ENCODE measurements at regions not wholly inside any gene's neighbourhood (a gene's known extent, or its start where the extent isn't known, plus 50 kb on each side); places are given as distances from the start of the nearest gene placed in this dataset.

DNA sequence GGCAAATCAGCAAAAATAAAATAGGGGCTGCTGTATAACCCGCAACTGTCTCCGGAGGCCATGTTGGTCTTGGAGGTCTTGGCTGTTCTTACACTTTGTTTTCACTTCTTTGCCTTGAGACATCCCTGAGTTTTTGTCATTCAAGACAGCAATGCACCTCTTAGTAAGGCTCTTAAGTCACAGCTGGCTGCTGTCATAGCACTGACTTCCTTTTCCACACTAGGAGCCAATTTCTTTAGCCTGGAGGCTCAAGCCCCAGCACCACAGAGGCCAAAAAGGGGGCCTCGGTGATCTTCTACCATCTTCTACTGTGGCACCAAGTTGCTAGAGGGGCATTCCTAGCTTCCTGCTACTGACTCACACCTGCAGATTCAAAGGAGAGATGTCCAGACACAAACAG lies 536.3 kb downstream of the CDH26 start:
- no peak overlapping the region for H3K4me3 ChIP-seq (ENCODE audit: control insufficient read depth, low read depth, low read length)
- TF ChIP-seq, protein P1, sequence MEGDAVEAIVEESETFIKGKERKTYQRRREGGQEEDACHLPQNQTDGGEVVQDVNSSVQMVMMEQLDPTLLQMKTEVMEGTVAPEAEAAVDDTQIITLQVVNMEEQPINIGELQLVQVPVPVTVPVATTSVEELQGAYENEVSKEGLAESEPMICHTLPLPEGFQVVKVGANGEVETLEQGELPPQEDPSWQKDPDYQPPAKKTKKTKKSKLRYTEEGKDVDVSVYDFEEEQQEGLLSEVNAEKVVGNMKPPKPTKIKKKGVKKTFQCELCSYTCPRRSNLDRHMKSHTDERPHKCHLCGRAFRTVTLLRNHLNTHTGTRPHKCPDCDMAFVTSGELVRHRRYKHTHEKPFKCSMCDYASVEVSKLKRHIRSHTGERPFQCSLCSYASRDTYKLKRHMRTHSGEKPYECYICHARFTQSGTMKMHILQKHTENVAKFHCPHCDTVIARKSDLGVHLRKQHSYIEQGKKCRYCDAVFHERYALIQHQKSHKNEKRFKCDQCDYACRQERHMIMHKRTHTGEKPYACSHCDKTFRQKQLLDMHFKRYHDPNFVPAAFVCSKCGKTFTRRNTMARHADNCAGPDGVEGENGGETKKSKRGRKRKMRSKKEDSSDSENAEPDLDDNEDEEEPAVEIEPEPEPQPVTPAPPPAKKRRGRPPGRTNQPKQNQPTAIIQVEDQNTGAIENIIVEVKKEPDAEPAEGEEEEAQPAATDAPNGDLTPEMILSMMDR (IDR thresholded peaks at IDR 0.05; ENCODE audit: control insufficient read depth, insufficient read depth, low read depth, low read length, missing control alignments): no peak
- no peak for DNase-seq (ENCODE audit: low read depth)

DNA sequence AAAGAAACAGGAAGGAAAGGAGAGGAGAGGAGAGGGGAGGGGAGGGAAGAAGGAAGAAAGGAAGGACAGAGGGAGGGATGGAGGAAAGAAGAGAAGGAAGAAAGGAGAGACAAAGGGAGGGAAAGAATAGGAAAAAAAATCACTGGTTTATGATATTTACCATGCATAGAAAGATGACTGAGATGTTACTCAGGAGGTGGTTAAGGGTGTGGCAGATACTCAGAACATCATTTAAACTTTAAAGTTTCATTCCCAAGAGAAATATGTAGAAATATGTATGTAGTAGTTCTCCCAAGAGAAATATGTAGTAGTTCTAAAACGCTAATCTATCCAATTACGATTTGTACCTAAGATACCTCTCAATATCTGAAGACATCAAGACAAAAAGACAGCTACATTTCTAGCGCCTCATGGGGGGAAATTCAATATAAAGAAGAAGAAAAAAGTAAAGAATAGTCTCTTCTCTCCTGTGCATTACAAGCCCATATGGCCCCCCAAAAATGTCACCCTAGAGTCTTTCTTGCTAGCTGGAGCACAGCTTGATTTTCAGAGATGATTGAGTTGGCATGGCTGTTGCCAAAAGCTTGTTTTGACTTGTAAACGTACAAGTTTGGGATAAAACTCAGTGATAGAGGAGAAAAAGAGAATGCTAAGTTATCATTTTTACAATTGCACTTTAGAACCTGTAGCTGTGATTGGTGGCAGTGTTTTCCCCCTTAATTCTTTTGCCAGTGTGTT lies 539.2 kb downstream of the CDH26 start:
- TF ChIP-seq, protein P1 (IDR thresholded peaks at IDR 0.05; ENCODE audit: control insufficient read depth, insufficient read depth, low read depth, low read length, missing control alignments): no peak
- H3K4me3 ChIP-seq (ENCODE audit: control insufficient read depth, low read depth, low read length): no peak overlapping the region
- DNase-seq (ENCODE audit: low read depth): no peak

DNA sequence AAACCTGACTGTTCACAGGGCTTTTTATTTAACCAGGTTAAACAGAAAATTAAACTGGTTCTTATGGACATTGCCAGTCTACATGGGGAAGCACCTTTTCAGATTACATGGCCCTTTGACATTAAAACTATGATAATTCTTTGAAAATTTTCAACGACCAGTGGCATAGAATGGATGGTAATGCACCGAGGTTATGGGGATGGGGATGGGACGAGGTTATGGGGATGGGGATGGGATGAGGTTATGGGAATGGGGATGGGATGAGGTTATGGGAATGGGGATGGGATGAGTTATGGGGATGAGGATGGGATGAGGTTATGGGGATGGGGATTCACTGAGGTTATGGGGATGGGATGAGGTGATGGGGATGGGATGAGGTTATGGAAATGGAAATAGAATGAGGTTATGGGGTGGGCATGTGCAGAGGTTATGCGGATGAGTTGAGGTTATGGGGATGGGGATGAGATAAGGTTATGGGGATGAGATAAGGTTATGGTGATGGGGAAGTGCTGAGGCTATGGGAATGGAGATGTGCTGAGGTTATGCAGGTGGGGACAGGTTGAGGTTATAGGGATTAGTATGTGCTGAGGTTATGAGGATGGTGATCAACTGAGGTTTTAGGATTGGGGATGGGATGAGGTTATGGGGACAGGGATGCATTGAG lies 541.9 kb downstream of the CDH26 start:
- H3K4me3 ChIP-seq (ENCODE audit: control insufficient read depth, low read depth, low read length): no peak overlapping the region
- TF ChIP-seq, protein P1 (IDR thresholded peaks at IDR 0.05; ENCODE audit: control insufficient read depth, insufficient read depth, low read depth, low read length, missing control alignments): no peak
- no peak for DNase-seq (ENCODE audit: low read depth)

DNA sequence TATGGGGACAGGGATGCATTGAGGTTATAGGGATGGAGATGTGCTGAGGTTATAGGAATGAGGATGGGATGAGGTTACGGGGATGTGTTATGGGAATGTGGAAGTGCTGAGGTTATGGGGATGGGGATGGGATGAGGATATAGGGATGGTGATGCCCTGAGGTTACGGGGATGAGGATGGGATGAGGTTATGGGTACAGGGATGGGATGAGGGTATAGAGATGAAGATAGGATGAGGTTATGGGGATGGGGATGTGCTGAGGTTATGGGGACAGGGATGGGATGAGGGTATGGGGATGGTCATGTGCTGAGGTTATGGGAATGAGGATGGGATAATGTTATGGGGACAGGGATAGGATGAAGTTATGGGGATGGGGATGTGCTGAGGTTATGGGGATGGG lies 542.8 kb downstream of the CDH26 start:
- no peak for DNase-seq (ENCODE audit: low read depth)
- H3K4me3 ChIP-seq (ENCODE audit: control insufficient read depth, low read depth, low read length): no peak overlapping the region
- TF ChIP-seq, protein P1 (IDR thresholded peaks at IDR 0.05; ENCODE audit: control insufficient read depth, insufficient read depth, low read depth, low read length, missing control alignments): no peak

DNA sequence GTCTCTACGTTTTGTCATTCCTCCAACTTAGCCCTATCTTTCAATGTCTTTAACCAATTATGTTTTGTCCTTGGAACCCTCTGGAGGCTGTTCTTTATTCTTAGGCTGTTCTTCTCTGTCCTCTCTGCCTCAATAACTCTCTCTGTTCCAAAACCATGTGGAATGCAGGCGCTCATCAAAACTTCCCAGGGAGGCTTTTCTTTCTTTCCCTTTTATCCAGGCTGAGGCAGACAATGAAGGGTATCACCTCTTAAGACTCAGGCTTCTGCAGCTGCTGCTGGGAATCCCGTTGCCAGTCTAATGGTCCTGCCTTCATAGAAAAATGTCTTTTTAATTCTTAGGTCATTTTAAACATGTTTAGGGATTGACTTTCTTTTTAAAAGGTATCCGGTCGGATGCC lies 544.7 kb downstream of the CDH26 start:
- no peak for DNase-seq (ENCODE audit: low read depth)
- H3K4me3 ChIP-seq (ENCODE audit: control insufficient read depth, low read depth, low read length): no peak overlapping the region
- TF ChIP-seq, protein P1 (IDR thresholded peaks at IDR 0.05; ENCODE audit: control insufficient read depth, insufficient read depth, low read depth, low read length, missing control alignments): no peak

DNA sequence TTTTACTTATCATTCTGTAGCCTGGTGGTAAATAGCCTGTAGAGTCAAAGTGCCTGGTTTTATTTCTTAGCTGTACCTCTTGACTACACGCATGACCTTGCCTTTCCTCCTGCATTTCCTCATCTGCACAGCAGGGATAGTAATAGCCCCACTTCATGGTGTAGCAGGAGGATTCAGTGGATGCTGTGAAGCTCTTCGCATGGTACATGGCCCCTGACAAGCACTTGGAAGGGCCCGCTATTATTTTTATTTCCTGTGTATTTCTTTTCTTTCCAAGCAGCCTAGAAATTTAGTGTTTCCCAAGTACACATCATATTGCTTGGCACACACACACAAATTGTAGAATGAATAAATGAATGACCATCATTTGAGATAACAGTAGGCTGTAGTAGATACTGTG lies 547.2 kb downstream of the CDH26 start:
- TF ChIP-seq, protein P1 (IDR thresholded peaks at IDR 0.05; ENCODE audit: control insufficient read depth, insufficient read depth, low read depth, low read length, missing control alignments): no peak

More for the DNA sequence above, 547.2 kb downstream of the CDH26 start:
- no peak overlapping the region for H3K4me3 ChIP-seq (ENCODE audit: control insufficient read depth, low read depth, low read length)
- DNase-seq (ENCODE audit: low read depth): no peak
